ENCODE measurements at regions not wholly inside any gene's neighbourhood (a gene's known extent, or its start where the extent isn't known, plus 50 kb on each side); places are given as distances from the start of the nearest gene placed in this dataset.
A peak's percentile ranks its signal among the peaks of the same experiment; 100 is the strongest.
"Not testable (repeated sequence)": the region's sequence is repeated elsewhere in the genome, so short reads cannot be mapped to it uniquely, and the experiment has no call there.

DNA sequence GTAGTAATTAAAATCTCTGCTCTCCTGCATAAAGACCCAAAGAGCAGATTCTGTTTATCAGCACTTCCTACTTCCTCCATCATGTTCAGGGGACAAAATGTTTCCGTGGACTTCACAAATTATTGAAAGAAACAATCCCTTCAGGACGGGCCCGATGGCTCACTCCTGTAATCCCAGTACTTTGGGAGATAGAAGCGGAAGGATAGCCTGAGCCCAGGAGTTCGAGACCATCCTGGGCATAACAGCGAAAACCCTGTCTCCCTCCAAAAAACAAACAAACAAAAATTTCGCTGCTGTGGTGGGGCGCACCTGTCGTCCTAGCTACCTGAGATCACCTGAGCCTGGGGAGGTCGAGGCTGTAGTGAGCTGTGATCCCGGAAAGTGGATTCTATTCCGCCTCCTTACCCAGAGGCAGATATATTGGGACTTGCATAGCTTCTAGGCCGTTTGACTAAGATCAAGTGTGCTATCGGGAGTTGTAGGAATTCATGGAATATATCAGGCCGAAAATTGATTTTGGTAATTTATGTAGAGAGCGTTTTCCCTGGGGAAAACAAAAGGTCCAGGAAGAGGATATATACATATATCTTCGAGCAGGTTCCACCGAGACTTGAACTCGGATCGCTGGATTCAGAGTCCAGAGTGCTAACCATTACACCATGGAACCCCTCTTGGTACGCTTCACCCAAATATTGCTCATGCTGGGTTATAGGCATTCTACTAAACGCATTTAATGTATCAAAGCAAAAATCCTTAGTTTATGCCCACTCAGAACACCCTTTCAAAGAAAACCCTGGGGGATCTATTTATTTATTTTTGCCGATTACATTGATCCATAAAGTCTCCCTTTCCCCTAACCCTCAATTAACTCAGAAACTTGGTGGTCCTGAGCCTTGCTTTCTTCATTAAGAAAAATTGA is 74.5 kb upstream of the ZNF184 start:
- DNase-seq (ENCODE audit: low read depth), result no peak
- ChIA-PET POLR2A (no interaction called here), CTCF (interaction anchor here (0.6 to 1.0 kb wide), 3 partner anchors 10 to 1319 kb away, joined by 3 to 4 read pairs (median 3); no protein-coding TSS in a partner anchor)
- H3K36me3 ChIP-seq (ENCODE audit: control insufficient read depth, insufficient read depth, low read length), result no peaks in the 10 kb centered on the region
- no peaks in the 10 kb centered on the region for H3K27me3 ChIP-seq (ENCODE audit: control insufficient read depth, insufficient read depth, low read length)
- TF ChIP-seq, protein P1, sequence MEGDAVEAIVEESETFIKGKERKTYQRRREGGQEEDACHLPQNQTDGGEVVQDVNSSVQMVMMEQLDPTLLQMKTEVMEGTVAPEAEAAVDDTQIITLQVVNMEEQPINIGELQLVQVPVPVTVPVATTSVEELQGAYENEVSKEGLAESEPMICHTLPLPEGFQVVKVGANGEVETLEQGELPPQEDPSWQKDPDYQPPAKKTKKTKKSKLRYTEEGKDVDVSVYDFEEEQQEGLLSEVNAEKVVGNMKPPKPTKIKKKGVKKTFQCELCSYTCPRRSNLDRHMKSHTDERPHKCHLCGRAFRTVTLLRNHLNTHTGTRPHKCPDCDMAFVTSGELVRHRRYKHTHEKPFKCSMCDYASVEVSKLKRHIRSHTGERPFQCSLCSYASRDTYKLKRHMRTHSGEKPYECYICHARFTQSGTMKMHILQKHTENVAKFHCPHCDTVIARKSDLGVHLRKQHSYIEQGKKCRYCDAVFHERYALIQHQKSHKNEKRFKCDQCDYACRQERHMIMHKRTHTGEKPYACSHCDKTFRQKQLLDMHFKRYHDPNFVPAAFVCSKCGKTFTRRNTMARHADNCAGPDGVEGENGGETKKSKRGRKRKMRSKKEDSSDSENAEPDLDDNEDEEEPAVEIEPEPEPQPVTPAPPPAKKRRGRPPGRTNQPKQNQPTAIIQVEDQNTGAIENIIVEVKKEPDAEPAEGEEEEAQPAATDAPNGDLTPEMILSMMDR (IDR thresholded peaks at IDR 0.05; ENCODE audit: insufficient read depth, low read depth, low read length), result no peak
- H3K4me3 ChIP-seq (ENCODE audit: low read depth, low read length), result no peak overlapping the region

DNA sequence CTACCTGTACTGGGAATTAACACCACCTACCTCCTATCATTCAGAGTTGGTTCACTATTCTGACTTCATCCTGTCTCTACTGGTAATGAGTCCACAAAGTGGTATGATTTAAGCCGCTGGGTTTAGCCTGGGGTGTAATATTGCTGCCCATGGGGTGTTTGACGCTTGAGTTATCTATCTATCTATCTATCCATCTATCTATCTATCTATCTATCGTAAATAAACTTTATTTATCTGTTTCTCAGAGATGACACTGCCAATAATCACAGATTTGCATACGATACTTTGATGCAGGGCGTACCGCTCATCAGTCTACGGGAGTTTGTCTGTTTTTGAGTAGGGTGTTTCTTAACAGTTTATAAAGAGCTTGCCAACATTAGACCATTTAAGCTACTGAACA is 73.6 kb upstream of the ZNF184 start:
- H3K27me3 ChIP-seq (ENCODE audit: control insufficient read depth, insufficient read depth, low read length), result no peaks in the 10 kb centered on the region
- ChIA-PET POLR2A (no interaction called here), CTCF (interaction anchor here (0.6 kb wide), 1 partner anchor 384 kb away, joined by 3 read pairs; no protein-coding TSS in a partner anchor)
- no peak overlapping the region for H3K4me3 ChIP-seq (ENCODE audit: low read depth, low read length)
- no peak for DNase-seq (ENCODE audit: low read depth)
- TF ChIP-seq, protein P1 (IDR thresholded peaks at IDR 0.05; ENCODE audit: insufficient read depth, low read depth, low read length), result no peak
- no peaks in the 10 kb centered on the region for H3K36me3 ChIP-seq (ENCODE audit: control insufficient read depth, insufficient read depth, low read length)

DNA sequence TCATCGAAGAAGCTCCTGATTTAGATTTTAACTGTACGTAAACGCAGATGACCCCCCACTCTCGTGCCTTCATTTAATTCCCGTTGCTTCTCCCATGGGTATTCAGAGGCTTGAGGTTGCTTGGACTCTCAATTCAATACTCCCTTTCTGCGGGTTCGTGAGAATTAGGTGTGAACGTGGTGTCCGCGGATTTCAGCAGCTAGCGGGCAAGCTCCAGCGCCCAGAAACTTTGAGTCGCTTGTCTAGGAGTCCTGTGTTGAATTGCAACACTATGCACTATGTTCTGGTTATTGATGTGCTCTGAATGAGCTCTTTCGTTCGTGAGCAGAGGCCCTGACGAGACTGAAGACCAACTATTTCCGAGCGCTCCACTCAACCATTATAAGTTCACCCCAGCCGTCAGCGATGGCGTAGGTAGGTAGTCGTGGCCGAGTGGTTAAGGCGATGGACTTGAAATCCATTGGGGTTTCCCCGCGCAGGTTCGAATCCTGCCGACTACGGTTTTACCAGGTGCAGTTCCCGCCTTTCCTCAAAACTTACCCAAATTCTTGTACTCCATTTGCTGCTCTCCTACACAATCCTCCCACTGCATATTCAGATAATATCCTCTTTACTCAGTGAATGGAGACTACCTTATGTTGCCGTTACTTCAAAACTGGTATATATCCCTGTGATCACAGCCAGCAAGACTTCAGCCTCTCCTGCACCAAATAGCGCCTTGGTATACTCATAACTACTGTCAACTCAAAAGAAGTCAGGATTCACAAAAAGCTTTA is 72.6 kb upstream of the ZNF184 start:
- POLR2A ChIA-PET, result interaction anchor here (1.2 kb wide), 1 partner anchor 27 kb away, joined by 3 read pairs; no protein-coding TSS in a partner anchor
- no peaks in the 10 kb centered on the region for H3K27me3 ChIP-seq (ENCODE audit: control insufficient read depth, insufficient read depth, low read length)
- DNase-seq (ENCODE audit: low read depth), result no peak
- CTCF ChIA-PET, result interaction anchor here (0.9 to 1.1 kb wide), 3 partner anchors 8 to 142 kb away, joined by 3 to 4 read pairs (median 3); no protein-coding TSS in a partner anchor
- TF ChIP-seq, protein P1 (IDR thresholded peaks at IDR 0.05; ENCODE audit: insufficient read depth, low read depth, low read length), result no peak
- peak overlapping the region; percentile 13 for H3K4me3 ChIP-seq (ENCODE audit: low read depth, low read length)
- no peaks in the 10 kb centered on the region for H3K36me3 ChIP-seq (ENCODE audit: control insufficient read depth, insufficient read depth, low read length)

DNA sequence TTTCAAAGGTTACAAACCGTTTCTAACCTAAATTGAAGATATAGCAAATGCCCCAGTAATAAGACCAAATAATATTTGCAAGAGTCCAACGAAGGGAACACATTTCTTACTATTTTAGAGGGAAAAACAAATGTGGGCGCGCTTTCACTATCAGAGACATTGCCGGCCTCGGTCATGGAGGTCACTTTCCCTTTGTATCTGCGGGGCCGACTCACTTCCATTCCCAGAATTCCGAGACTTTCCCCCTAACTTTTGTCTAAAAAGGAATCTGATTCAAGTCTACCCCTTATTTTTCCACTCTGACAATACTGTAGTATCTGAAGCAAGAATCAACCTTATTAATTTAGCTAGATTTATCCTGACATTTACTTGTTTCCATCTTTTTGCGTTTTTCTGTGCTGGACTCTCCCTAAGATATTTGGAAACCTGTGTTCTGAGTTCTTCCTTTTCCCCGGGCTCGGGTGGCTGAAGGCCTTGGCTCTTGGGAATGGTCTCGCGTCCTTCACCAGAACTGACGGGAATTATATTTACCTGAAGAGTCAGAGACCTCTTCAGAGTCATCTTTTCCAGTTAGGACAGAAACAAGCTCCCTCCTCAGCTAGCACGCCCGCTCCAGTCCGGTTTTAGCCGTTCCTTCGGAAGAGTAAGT is 71.8 kb upstream of the ZNF184 start:
- Histone ChIP-seq H3K4me3 (ENCODE audit: low read depth, low read length) (peak overlapping the region; percentile 13), H3K27me3 (ENCODE audit: control insufficient read depth, insufficient read depth, low read length) (no peaks in the 10 kb centered on the region), H3K36me3 (ENCODE audit: control insufficient read depth, insufficient read depth, low read length) (no peaks in the 10 kb centered on the region)
- CTCF ChIA-PET, result interaction anchor here (0.9 to 1.1 kb wide), 3 partner anchors 9 to 143 kb away, joined by 3 to 4 read pairs (median 3); no protein-coding TSS in a partner anchor
- TF ChIP-seq, protein P1 (IDR thresholded peaks at IDR 0.05; ENCODE audit: insufficient read depth, low read depth, low read length), result no peak
- no peak for DNase-seq (ENCODE audit: low read depth)
- POLR2A ChIA-PET, result interaction anchor here (1.2 kb wide), 1 partner anchor 27 kb away, joined by 3 read pairs; no protein-coding TSS in a partner anchor

DNA sequence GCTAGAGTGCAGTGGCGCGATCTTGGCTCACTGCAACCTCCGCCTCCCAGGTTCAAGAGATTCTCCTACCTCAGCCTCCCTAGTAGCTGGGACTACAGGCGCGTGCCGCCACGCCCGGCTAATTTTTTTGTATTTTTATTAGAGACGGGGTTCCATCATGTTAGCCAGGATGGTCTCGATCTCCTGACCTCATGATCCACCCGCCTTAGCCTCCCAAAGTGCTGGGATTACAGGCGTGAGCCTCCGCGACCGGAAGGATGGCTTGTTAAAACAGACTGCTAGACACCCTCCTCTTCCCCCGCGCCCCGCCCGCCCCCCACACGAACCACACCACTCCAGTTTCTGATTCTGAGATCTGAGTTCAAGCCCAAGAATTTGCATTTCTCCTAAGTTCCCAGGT is 71.2 kb upstream of the ZNF184 start:
- H3K36me3 ChIP-seq (ENCODE audit: control insufficient read depth, insufficient read depth, low read length); CTCF ChIA-PET; H3K27me3 ChIP-seq (ENCODE audit: control insufficient read depth, insufficient read depth, low read length); DNase-seq (ENCODE audit: low read depth); H3K4me3 ChIP-seq (ENCODE audit: low read depth, low read length): not testable (repeated sequence)
- POLR2A ChIA-PET, result interaction anchor here (1.2 kb wide), 1 partner anchor 26 kb away, joined by 3 read pairs; no protein-coding TSS in a partner anchor
